Right lobe of liver (tissue), 6 donors: ENCODE measurements at regions not wholly inside any gene's neighbourhood (a gene's known extent, or its start where the extent isn't known, plus 50 kb on each side); places are given as distances from the start of the nearest gene placed in this dataset.

ENCODE experiments used
- ATAC-seq, 4 donors: fragments of 200-7000 bp; cut with Tn5 transposase; one replicate each; pipeline ENCODE4 v1.9.1; 2020; ENCODE audit warnings: mild to moderate bottlenecking in 4 of 4, moderate library complexity in 4 of 4
- DNase-seq, 3 donors: peaks; one replicate each; pipeline ENCODE4 v3.0.0-alpha.2; 2020
- H3K27ac ChIP-seq, 3 donors: fragments of 200-600 bp; one replicate each; pipeline ENCODE4 v1.8.0; 2022
- H3K27me3 ChIP-seq, 2 donors: fragments of 200-600 bp; one replicate each; pipeline ENCODE4 v1.8.0; 2022
- H3K36me3 ChIP-seq, 4 donors: fragments of 200-600 bp; sonication (generic) in 1 of 4; one replicate each; pipeline versions ENCODE4 v1.5.1 to v1.8.0; 2017 to 2022; ENCODE audit warnings: control low read depth in 1 of 4
- H3K4me1 ChIP-seq, 4 donors: fragments of 200-600 bp; sonication (generic) in 1 of 4; one replicate each; pipeline versions ENCODE4 v1.5.1 to v1.8.0; 2017 to 2022; ENCODE audit warnings: control low read depth in 1 of 4
- H3K4me3 ChIP-seq, 3 donors: fragments of 200-600 bp; one replicate each; pipeline ENCODE4 v1.8.0; 2022
- H3K9me3 ChIP-seq, 4 donors: fragments of 200-600 bp; sonication (generic) in 1 of 4; one replicate each; pipeline versions ENCODE4 v1.5.1 to v1.8.0; 2017 to 2022; ENCODE audit warnings: control low read depth in 1 of 4
- CTCF ChIP-seq, 4 donors: fragments of 200-600 bp in 3 of 4; fragments of 450-650 bp in 1 of 4; IDR thresholded peaks; one replicate each; pipeline versions ENCODE4 v1.5.1 to v1.8.0; 2016 to 2022; ENCODE audit warnings: antibody characterized with exemption in 4 of 4, mild to moderate bottlenecking in 2 of 4
- POLR2A ChIP-seq: fragments of 450-650 bp; IDR thresholded peaks from one replicate; pipeline ENCODE4 v1.6.1; 2017; ENCODE audit warnings: antibody characterized with exemption, mild to moderate bottlenecking
- WGBS: methylation state at CpG from one replicate; pipeline ENCODE4 v1.1.6; 2018; ENCODE audit warnings: low coverage, low lambda C conversion rate; ENCODE audit not compliant: insufficient coverage; ENCODE audit errors: missing lambda C conversion rate; 5-methylcytosine and 5-hydroxymethylcytosine counted together
- intact Hi-C, 2 donors: fragments of 100-400 bp; cut with DNase I; formaldehyde crosslinking; loops; one replicate each; pipeline versions ENCODE4 v1.11.2 to v1.14.1; 2022
- donor health status: DM: no; HTN: yes; CAD: no.
- donor health status: DM: no; HTN: no; CAD: no.
- donor health status: DM: no; HTN: no; CAD: no.
- donor health status: DM: no; HTN: yes; CAD: no.
- donor health status: DM: no; HTN: yes; CAD: no.

DNA sequence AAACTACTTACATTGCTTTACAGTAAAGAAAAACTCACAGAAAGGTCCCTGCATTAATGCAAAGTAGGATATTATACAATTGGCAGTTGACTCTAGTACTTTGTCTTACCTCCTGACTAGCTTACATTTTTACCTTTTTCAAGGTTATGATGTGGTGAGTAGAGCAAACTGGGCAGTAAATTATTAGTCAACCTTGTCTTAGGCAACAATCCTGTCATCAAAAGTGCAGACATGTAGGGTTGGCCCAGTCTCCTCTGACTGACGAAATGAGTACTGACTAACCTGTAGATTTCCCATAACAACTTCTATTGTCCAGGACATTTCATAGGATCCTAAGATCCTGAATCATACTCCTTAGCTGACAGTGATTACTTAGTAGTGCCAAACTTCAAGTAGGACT is 142.0 kb upstream of the NUDT6 start:
- Histone ChIP-seq H3K4me3 (no peak overlapping the region), H3K36me3 (no peaks in the 10 kb centered on the region), H3K27me3 (no peaks in the 10 kb centered on the region), H3K27ac (no peak overlapping the region), H3K9me3 (no peaks in the 10 kb centered on the region), H3K4me1 (peaks cover 0 to 6% (median 0%) of the 10 kb centered on the region in 4 donors)
- DNase-seq: peak in 1 of 3 donors; percentile 49
- TF ChIP-seq POLR2A (no peak), CTCF (IDR thresholded peaks at IDR 0.05) (no peak)
- WGBS: 36% methylated on average over 1 of the region's 1 CpG
- intact Hi-C loops: no loop called here
- peak; percentile 90 to 100 (median 98) for ATAC-seq

DNA sequence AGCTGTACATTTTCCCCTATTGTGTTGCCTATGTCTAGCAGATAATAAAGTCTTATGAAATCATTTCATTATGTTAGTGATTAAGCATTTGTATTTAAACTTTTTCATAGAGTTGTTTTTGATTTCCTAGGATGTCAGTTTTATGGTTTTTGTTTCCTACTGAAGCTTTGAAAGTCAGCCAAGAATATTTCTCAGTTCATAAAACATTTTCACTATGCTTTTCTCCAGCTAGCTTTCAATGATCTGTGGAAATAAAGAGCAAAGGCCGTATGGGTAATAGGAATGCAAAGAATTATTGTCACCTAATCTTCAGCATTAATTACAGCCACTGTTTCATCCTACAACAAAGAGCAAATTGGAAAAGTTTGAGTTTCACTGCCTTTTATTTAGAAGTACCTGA is 145.7 kb upstream of the NUDT6 start:
- no peak for DNase-seq
- intact Hi-C loops: no loop called here
- H3K4me3 ChIP-seq: no peak overlapping the region
- H3K9me3 ChIP-seq: no peaks in the 10 kb centered on the region
- peaks cover 0 to 6% (median 0%) of the 10 kb centered on the region in 4 donors for H3K4me1 ChIP-seq
- no peak for ATAC-seq
- no peaks in the 10 kb centered on the region for H3K36me3 ChIP-seq
- H3K27me3 ChIP-seq: no peaks in the 10 kb centered on the region
- H3K27ac ChIP-seq: no peak overlapping the region
- TF ChIP-seq POLR2A (no peak), CTCF (IDR thresholded peaks at IDR 0.05) (no peak)
- 67% methylated on average over 1 of the region's 1 CpG for WGBS

DNA sequence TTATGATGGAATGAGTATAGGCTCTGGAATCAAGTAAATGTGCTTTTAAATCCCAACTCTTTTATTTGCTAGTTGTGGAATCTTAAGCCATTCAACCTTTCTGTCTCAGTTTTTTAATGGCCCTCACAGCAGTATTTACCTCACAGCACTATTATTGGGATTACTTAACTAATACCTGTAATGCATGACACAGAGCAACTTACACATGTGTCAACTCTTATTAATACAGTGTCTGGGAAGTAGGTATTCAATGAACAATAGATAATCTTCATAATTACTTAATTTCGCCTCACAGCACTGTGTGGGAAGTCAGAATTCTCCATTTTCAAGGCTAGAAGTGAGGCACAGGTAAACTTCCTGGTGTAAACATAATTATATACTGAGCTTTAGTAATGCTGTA is 149.7 kb upstream of the NUDT6 start:
- Histone ChIP-seq H3K9me3 (no peaks in the 10 kb centered on the region), H3K27ac (no peak overlapping the region), H3K27me3 (no peaks in the 10 kb centered on the region), H3K36me3 (no peaks in the 10 kb centered on the region), H3K4me1 (no peaks in the 10 kb centered on the region), H3K4me3 (no peak overlapping the region)
- TF ChIP-seq CTCF (IDR thresholded peaks at IDR 0.05): no peak
- TF ChIP-seq POLR2A: no peak
- 90% methylated on average over 1 of the region's 1 CpG for WGBS
- no peak for ATAC-seq
- intact Hi-C loops: no loop called here
- no peak for DNase-seq

DNA sequence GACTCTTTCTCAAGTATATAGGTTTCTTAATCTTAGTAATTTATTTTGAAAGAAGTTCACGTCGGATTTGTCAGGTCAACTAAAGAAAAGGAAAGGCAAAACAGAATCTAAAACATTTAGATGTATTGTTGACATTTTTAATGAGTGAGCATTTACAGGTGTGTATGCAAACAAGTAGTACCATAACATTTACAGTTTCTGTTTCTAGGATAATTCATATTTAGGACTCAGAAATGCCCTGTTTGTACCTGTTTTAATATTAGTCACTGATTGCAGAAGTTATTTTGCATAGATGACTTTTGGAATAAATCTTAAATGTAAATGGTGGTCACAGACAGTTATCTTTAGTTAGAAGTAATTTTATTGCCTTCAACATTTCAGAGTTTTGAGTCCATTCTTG is 151.3 kb upstream of the NUDT6 start:
- no peak for ATAC-seq

More for the DNA sequence above, 151.3 kb upstream of the NUDT6 start:
- H3K9me3 ChIP-seq: no peaks in the 10 kb centered on the region
- H3K36me3 ChIP-seq: no peaks in the 10 kb centered on the region
- WGBS: 80% methylated on average over 2 of the region's 2 CpGs
- no peak overlapping the region for H3K27ac ChIP-seq
- no peak for DNase-seq
- intact Hi-C loops: no loop called here
- H3K4me3 ChIP-seq: no peak overlapping the region
- H3K27me3 ChIP-seq: no peaks in the 10 kb centered on the region
- no peaks in the 10 kb centered on the region for H3K4me1 ChIP-seq
- no peak for TF ChIP-seq POLR2A
- no peak for TF ChIP-seq CTCF (IDR thresholded peaks at IDR 0.05)
